PFSK-1 (cell line): ENCODE measurements at regions not wholly inside any gene's neighbourhood (a gene's known extent, or its start where the extent isn't known, plus 50 kb on each side); places are given as distances from the start of the nearest gene placed in this dataset.

ENCODE experiments used
- FOXP2 ChIP-seq: optimal IDR thresholded peaks from 2 replicates; pipeline ENCODE3; 2011; ENCODE audit warnings: borderline replicate concordance, control low read depth, inconsistent platforms; ENCODE audit not compliant: insufficient read depth; ENCODE audit errors: extremely low read length, extremely low read depth
- POLR2AphosphoS5 ChIP-seq: IDR thresholded peaks from 2 replicates; pipeline ENCODE4 v1.6.1; 2012; ENCODE audit warnings: low read depth, mild to moderate bottlenecking, control low read depth, low read length, moderate library complexity
- REST ChIP-seq, 2 experiments: IDR thresholded peaks; 2 replicates each; pipeline versions ENCODE4 v1.6.1 to v1.8.0; 2011 to 2012; ENCODE audit warnings: low read depth in 2 of 2, low read length in 2 of 2, control low read depth in 1 of 2, inconsistent platforms in 1 of 2, mild to moderate bottlenecking in 1 of 2, moderate library complexity in 1 of 2; ENCODE audit not compliant: insufficient read depth in 1 of 2
- SIN3A ChIP-seq: IDR thresholded peaks from 2 replicates; pipeline ENCODE4 v1.6.1; 2012; ENCODE audit warnings: mild to moderate bottlenecking, low read length, moderate library complexity, borderline replicate concordance; ENCODE audit not compliant: insufficient read depth
- TAF1 ChIP-seq: IDR thresholded peaks from 2 replicates; pipeline ENCODE4 v1.6.1; 2012; ENCODE audit warnings: low read length, control low read depth, borderline replicate concordance; ENCODE audit not compliant: insufficient read depth

- TF ChIP-seq TAF1 (no peak), POLR2AphosphoS5 (no peak), FOXP2 (no peak), SIN3A (no peak), REST (IDR thresholded peaks at IDR 0.05; ENCODE audit: insufficient read depth in 1 of 2, low read depth in 2 of 2, low read length in 2 of 2) (no peak)
Measured at GRCh38 chr11:81840380-81840779, 893.3 kb downstream of the FAM181B start.

- no peak for TF ChIP-seq REST (IDR thresholded peaks at IDR 0.05; ENCODE audit: insufficient read depth in 1 of 2, low read depth in 2 of 2, low read length in 2 of 2)
Measured at GRCh38 chr11:81839976-81840375, 893.7 kb downstream of the FAM181B start.

GRCh38 chr11:81839016-81839415 is 894.6 kb downstream of the FAM181B start:
- TF ChIP-seq SIN3A (no peak), POLR2AphosphoS5 (no peak), TAF1 (no peak), FOXP2 (no peak), REST (IDR thresholded peaks at IDR 0.05; ENCODE audit: insufficient read depth in 1 of 2, low read depth in 2 of 2, low read length in 2 of 2) (no peak)

GRCh38 chr11:81829976-81830375 is 903.7 kb downstream of the FAM181B start:
- TF ChIP-seq SIN3A (no peak), FOXP2 (no peak), POLR2AphosphoS5 (no peak), REST (IDR thresholded peaks at IDR 0.05; ENCODE audit: insufficient read depth in 1 of 2, low read depth in 2 of 2, low read length in 2 of 2) (no peak), TAF1 (no peak)

GRCh38 chr11:81825346-81825745 is 908.3 kb downstream of the FAM181B start:
- TF ChIP-seq FOXP2 (no peak), TAF1 (no peak), REST (IDR thresholded peaks at IDR 0.05; ENCODE audit: insufficient read depth in 1 of 2, low read depth in 2 of 2, low read length in 2 of 2) (no peak), SIN3A (no peak), POLR2AphosphoS5 (no peak)
